Karpas-422 (cell line): ENCODE measurements at regions not wholly inside any gene's neighbourhood (a gene's known extent, or its start where the extent isn't known, plus 50 kb on each side); places are given as distances from the start of the nearest gene placed in this dataset.

Source experiments
- DNase-seq: peaks from one replicate; pipeline ENCODE4 v3.0.0-alpha.2; 2015
- H2AFZ ChIP-seq: fragments of 200-600 bp; sonication (generic); 2 replicates; pipeline ENCODE4 v1.6.1; 2014; ENCODE audit warnings: antibody characterized with exemption, low read length, mixed read lengths
- H3K27ac ChIP-seq: fragments of 200-600 bp; sonication (generic); 2 replicates; pipeline ENCODE4 v1.5.1; 2014; ENCODE audit warnings: mild to moderate bottlenecking, low read length, moderate library complexity
- H3K27me3 ChIP-seq: fragments of 200-600 bp; sonication (generic); 2 replicates; pipeline ENCODE4 v1.6.1; 2014; ENCODE audit warnings: low read length, mixed read lengths
- H3K36me3 ChIP-seq: fragments of 200-600 bp; sonication (generic); 2 replicates; pipeline ENCODE4 v1.6.1; 2014; ENCODE audit warnings: low read length, mixed read lengths; ENCODE audit not compliant: insufficient read depth
- H3K4me1 ChIP-seq: fragments of 200-600 bp; sonication (generic); 2 replicates; pipeline ENCODE4 v1.6.1; 2014; ENCODE audit warnings: mild to moderate bottlenecking, low read length, mixed read lengths
- H3K4me2 ChIP-seq: fragments of 200-600 bp; sonication (generic); 2 replicates; pipeline ENCODE4 v1.6.1; 2014; ENCODE audit warnings: low read length, low read depth, mild to moderate bottlenecking; ENCODE audit not compliant: poor library complexity, severe bottlenecking
- H3K4me3 ChIP-seq: fragments of 200-600 bp; sonication (generic); 2 replicates; pipeline ENCODE4 v1.5.1; 2014; ENCODE audit warnings: mild to moderate bottlenecking, antibody characterized with exemption, low read length, mixed read lengths
- H3K79me2 ChIP-seq: fragments of 200-600 bp; sonication (generic); 2 replicates; pipeline ENCODE4 v1.6.1; 2014; ENCODE audit warnings: mild to moderate bottlenecking, low read length, mixed read lengths
- H3K9ac ChIP-seq: fragments of 200-600 bp; sonication (generic); 2 replicates; pipeline ENCODE4 v1.6.0; 2014; ENCODE audit warnings: low read length
- H3K9me2 ChIP-seq: fragments of 200-600 bp; sonication (generic), shearing (Covaris generic); replicated peaks from 2 replicates; pipeline ENCODE4 v1.6.0; 2014; ENCODE audit warnings: mild to moderate bottlenecking, low read length, moderate library complexity; ENCODE audit not compliant: insufficient read depth
- H3K9me3 ChIP-seq: fragments of 300-700, 200-600 bp; sonication (generic); 2 replicates; pipeline ENCODE4 v1.6.1; 2014; ENCODE audit warnings: low read length, mixed read lengths
- H4K20me1 ChIP-seq: fragments of 200-600 bp; sonication (generic); 2 replicates; pipeline ENCODE4 v1.6.1; 2014; ENCODE audit warnings: mild to moderate bottlenecking, antibody characterized with exemption, low read length, low read depth; ENCODE audit not compliant: insufficient read depth

DNA sequence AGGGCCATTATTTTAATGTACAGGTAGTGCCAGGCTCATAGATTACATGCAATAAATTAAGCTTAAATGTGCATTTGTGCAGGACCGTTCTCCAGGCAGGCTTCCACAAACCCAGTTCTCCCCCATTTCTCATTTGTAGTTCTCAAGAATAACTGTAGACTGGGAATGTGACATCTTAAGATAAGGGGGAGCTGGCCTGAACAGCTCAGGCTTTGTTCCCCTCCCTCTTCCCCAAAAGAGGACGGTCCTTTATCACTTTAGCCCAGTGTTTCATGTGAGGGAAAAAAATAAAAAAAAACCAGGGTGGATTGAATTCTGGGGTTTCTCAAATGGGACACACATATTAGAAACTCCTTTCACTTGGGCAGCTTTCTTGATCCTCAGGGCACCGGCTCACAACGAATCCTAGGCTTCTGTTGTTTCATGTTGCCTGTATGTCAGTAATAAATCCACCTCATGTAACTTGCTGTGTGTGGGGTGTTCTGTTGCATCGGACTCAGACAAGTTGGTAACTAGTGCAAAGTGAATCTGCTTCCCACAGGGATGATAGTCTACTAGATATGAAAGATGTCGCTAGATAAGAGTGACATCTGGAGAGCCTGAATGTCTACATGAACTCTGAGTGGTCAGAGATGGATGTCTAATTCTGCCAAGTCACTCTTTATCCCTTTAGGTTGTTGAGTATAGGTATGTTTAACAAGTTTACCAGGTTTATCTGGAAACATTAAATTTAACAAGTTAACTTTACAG lies 2030.6 kb upstream of the NUDT12 start:
- H4K20me1 ChIP-seq: no peaks in the 10 kb centered on the region
- no peaks in the 10 kb centered on the region for H3K4me1 ChIP-seq
- H3K36me3 ChIP-seq: no peaks in the 10 kb centered on the region
- no peak overlapping the region for H3K27ac ChIP-seq
- no peak overlapping the region for H3K4me2 ChIP-seq
- H3K4me3 ChIP-seq: no peak overlapping the region
- DNase-seq: no peak
- no peak overlapping the region for H3K9ac ChIP-seq
- H3K9me2 ChIP-seq: no peaks in the 10 kb centered on the region
- H3K27me3 ChIP-seq: no peaks in the 10 kb centered on the region
- H2AFZ ChIP-seq: no peak overlapping the region
- peaks cover 19% of the 10 kb centered on the region for H3K9me3 ChIP-seq
- H3K79me2 ChIP-seq: no peaks in the 10 kb centered on the region

DNA sequence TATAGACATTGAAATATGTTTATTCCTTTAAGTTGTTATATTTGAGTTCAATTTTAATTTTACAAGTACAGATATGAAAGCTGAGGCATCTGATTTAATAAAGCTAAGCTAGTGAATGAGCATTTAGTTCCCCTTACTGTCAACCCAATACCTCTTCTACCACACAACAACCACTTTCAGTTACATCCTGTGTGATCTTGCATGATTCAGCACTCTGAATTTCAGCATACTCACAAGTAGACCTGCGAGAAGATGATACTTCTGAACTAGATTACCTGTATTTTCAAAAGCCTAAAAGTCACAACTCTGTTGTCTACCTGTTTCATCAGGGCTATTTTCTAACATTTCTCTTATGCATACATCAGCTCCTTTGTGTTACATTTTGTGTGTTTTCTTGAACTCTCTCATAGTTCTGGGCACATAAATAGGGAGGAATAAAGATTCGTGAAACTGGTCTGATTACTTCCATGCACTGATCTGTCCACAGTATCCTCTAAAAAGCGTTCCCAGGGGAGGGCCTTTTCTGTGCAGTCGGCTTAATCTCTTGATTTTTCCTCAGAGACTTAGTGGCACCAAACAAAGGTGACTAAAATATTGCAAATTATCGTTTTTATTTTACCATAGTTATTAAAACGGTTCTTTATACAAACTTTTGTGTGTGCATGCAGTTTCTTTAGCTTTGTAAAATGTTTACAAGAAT lies 2025.5 kb upstream of the NUDT12 start:
- H3K27ac ChIP-seq: no peak overlapping the region
- no peaks in the 10 kb centered on the region for H3K9me2 ChIP-seq
- no peak overlapping the region for H3K4me2 ChIP-seq
- H3K36me3 ChIP-seq: no peaks in the 10 kb centered on the region
- H3K9me3 ChIP-seq: peaks cover 14% of the 10 kb centered on the region
- no peak overlapping the region for H3K4me3 ChIP-seq
- H3K79me2 ChIP-seq: no peaks in the 10 kb centered on the region
- no peak overlapping the region for H3K9ac ChIP-seq
- no peaks in the 10 kb centered on the region for H4K20me1 ChIP-seq
- no peak overlapping the region for H2AFZ ChIP-seq
- H3K4me1 ChIP-seq: no peaks in the 10 kb centered on the region
- no peak for DNase-seq
- no peaks in the 10 kb centered on the region for H3K27me3 ChIP-seq

DNA sequence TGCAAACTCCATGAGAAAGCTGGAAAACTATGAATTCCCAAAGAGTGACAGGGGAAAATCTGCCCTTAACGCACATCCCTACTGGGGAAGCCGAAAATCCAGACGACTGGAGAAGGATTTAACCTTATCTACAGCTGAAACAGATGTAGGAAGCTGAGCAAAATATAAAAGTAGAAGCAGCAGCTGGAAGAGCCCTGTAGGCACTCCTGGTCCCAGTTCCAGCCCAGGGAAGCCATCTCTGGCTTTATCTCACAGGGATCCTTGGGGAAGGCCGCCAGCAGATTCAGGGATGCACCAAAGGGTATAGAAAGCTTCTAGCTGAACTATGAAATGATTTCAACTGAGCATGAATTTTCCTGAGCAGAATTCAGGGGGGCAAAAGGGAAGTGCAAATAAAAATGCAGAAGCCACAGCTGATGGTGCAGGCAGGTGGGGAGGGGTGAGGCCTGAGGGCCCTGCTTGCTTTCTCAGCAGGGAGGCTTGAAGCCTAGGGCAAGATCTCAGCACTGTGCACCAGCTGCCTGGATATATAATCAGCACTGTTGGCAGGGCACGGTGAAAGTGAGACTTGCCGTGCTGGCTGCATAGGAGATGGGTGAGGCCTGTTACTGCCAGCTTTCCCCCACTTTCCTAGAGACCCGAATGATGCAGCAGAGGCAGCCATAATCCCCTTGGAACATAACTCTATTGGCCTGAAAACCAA lies 2019.5 kb upstream of the NUDT12 start:
- Histone ChIP-seq H4K20me1 (no peaks in the 10 kb centered on the region), H3K4me1 (no peaks in the 10 kb centered on the region), H3K9ac (no peak overlapping the region), H3K9me2 (no peaks in the 10 kb centered on the region), H3K27me3 (no peaks in the 10 kb centered on the region), H3K4me3 (no peak overlapping the region), H3K9me3 (peaks cover 11% of the 10 kb centered on the region), H3K4me2 (no peak overlapping the region), H3K27ac (no peak overlapping the region), H3K36me3 (no peaks in the 10 kb centered on the region), H2AFZ (no peak overlapping the region), H3K79me2 (no peaks in the 10 kb centered on the region)
- no peak for DNase-seq

DNA sequence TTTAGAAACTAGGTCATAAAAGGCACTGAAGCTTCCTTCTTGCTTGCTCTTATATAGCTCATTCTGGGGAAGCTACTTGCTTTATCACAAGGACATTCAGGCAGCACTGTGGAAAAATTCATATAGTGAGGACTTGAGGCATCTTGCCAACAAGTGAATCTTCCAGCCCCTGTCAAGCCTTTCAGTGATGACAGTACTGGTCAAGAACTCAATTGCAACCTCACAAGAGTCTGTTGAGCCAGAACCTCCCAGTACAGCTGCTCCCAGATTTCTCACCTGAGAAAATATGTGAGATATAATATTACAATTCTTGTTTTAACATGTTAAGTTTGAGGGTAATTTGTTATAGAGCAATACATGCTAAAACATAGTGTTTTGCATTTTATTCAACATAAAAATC lies 2011.0 kb upstream of the NUDT12 start:
- Histone ChIP-seq H4K20me1 (no peaks in the 10 kb centered on the region), H3K36me3 (no peaks in the 10 kb centered on the region), H3K27me3 (no peaks in the 10 kb centered on the region), H3K4me1 (no peaks in the 10 kb centered on the region), H3K9ac (no peak overlapping the region), H3K9me3 (peaks cover 17% of the 10 kb centered on the region), H3K4me2 (no peak overlapping the region), H3K9me2 (no peaks in the 10 kb centered on the region), H2AFZ (no peak overlapping the region), H3K27ac (no peak overlapping the region), H3K79me2 (no peaks in the 10 kb centered on the region), H3K4me3 (no peak overlapping the region)
- no peak for DNase-seq

DNA sequence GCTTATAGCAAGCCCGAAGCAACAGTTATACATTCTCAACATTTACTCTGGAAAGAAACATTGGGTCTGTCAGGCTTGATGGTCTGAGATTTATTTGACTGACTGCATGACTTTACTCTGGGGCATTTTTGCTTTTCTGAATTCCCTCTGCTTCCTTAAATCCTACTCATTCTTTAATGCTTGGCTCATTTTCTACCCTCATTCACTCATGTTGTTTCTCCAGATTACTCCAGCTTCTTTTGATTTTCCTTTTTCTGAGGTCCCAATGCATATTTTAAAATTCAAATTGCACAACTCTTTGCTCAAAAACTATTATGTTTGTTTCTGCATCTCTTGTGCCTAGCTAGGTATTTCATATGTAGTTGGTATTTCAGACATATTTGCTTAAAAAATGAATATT lies 2002.9 kb upstream of the NUDT12 start:
- no peaks in the 10 kb centered on the region for H3K4me1 ChIP-seq
- H3K4me3 ChIP-seq: no peak overlapping the region
- H3K9me3 ChIP-seq: peaks cover 20% of the 10 kb centered on the region
- H4K20me1 ChIP-seq: no peaks in the 10 kb centered on the region
- DNase-seq: no peak
- H3K79me2 ChIP-seq: no peaks in the 10 kb centered on the region
- no peaks in the 10 kb centered on the region for H3K27me3 ChIP-seq
- no peak overlapping the region for H3K9ac ChIP-seq
- no peaks in the 10 kb centered on the region for H3K9me2 ChIP-seq
- H3K27ac ChIP-seq: no peak overlapping the region
- no peak overlapping the region for H3K4me2 ChIP-seq
- H2AFZ ChIP-seq: no peak overlapping the region
- H3K36me3 ChIP-seq: no peaks in the 10 kb centered on the region

DNA sequence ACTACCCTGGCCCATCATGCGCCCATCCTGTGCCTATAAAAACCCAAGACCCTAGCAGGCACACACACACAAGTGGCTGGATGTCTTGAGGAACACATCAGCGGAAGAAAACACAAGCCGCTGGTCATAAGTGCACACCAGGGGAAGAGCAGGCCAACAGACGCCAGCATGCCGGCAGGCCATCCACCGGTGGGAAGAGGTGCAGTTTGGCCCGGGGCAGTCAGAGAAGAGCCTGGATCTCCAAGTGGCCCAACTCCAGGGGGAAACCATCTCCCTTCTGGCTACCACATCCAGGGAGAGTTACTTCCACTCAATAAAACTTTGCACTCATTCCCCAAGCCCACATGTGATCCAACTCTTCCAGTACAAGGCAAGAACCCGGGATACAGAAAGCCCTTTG lies 2001.3 kb upstream of the NUDT12 start:
- Histone ChIP-seq H2AFZ (no peak overlapping the region), H3K9me3 (peaks cover 24% of the 10 kb centered on the region), H3K9ac (no peak overlapping the region), H3K79me2 (no peaks in the 10 kb centered on the region), H3K4me1 (no peaks in the 10 kb centered on the region), H3K27me3 (no peaks in the 10 kb centered on the region), H3K4me2 (no peak overlapping the region), H3K4me3 (no peak overlapping the region), H4K20me1 (no peaks in the 10 kb centered on the region), H3K27ac (no peak overlapping the region), H3K9me2 (no peaks in the 10 kb centered on the region), H3K36me3 (no peaks in the 10 kb centered on the region)
- DNase-seq: no peak

DNA sequence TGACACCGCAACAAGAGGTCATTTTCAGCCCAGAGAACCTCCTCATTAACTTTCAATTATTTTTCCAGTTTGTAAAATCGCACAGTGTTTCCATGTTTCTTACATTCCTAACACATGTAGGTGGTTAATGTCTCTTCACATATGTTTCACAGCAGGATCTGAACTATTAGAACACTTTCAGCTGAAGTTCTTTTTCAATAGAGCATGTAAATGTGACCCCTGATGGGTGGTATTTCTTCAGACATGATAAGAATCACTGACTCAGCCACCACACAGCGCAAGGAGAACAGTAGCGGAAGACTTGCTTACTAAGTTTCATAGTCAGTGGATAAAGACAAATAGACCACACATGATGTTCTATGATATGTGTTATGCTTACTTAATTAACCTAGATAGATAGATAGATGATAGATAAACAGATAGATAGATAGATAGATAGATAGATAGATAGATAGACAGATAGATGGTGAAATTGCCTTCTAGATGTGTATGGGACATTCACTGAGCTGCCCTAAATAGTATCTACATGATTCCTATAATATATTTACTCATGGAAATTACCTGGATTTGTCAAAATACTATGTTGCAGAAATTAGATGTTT lies 1992.1 kb upstream of the NUDT12 start:
- Histone ChIP-seq H3K27me3 (no peaks in the 10 kb centered on the region), H3K4me3 (no peak overlapping the region), H3K9me3 (peaks cover 15% of the 10 kb centered on the region), H3K79me2 (no peaks in the 10 kb centered on the region), H3K4me2 (no peak overlapping the region), H3K4me1 (no peaks in the 10 kb centered on the region), H4K20me1 (no peaks in the 10 kb centered on the region), H3K36me3 (no peaks in the 10 kb centered on the region), H3K27ac (no peak overlapping the region), H3K9me2 (no peaks in the 10 kb centered on the region), H2AFZ (no peak overlapping the region), H3K9ac (no peak overlapping the region)
- DNase-seq: no peak

DNA sequence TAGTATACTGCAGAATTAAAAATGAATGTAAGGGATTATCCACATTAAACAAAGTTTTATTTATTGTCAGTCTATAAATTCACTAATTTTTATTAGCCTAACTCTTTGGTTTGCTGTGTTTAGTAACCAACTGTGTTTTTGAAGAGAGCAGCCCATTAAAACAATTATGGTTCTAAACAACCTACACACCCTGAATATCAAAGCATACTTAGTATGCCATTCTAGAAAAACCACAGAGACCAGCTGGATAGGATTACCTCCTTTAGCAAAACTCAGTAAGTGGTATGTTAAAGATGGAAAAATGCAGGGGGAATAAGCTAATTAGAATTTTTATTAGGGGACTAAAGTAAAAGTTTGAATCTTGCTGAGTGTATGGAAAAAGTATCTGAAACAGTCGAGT lies 1981.7 kb upstream of the NUDT12 start:
- Histone ChIP-seq H2AFZ (no peak overlapping the region), H3K27ac (no peak overlapping the region), H3K36me3 (no peaks in the 10 kb centered on the region), H4K20me1 (no peaks in the 10 kb centered on the region), H3K4me3 (no peak overlapping the region), H3K79me2 (no peaks in the 10 kb centered on the region), H3K4me1 (no peaks in the 10 kb centered on the region), H3K9me2 (no peaks in the 10 kb centered on the region), H3K27me3 (no peaks in the 10 kb centered on the region), H3K4me2 (no peak overlapping the region), H3K9me3 (peaks cover 26% of the 10 kb centered on the region), H3K9ac (no peak overlapping the region)
- no peak for DNase-seq
